ENCODE measurements at regions not wholly inside any gene's neighbourhood (a gene's known extent, or its start where the extent isn't known, plus 50 kb on each side); places are given as distances from the start of the nearest gene placed in this dataset.
"Not testable (repeated sequence)": the region's sequence is repeated elsewhere in the genome, so short reads cannot be mapped to it uniquely, and the experiment has no call there.

DNA sequence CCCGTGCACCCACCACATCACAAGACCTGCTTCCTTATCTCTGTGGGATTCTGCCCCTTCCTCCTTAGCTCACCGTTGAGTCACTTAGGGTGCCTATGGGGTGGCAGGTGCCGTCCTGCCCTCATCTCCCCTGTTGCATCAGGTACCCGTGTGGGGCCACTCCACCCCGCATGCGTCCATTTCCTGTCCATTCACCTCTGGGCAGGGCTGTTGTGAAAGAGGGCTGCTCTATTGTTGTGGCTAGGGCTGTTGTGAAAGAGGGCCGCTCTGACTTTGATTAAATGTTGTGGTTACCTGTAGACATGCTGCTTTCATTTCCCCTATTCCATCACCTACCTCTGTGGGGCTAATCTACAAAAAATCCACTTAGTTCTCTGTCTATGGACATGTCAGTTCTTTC, 68.3 kb downstream of the PNMA6F start:
- not testable (repeated sequence) for TF ChIP-seq EZH2 (IDR thresholded peaks at IDR 0.05; ENCODE audit: low read depth, low read length, severe bottlenecking); RBBP5 (IDR thresholded peaks at IDR 0.05; ENCODE audit: borderline replicate concordance, low read depth, low read length); POLR2A (IDR thresholded peaks at IDR 0.05; ENCODE audit: control extremely low read depth in 1 of 2, low read depth in 2 of 2, low read length in 2 of 2); PHF8 (conservative IDR thresholded peaks at IDR 0.05; ENCODE audit: low read depth, low read length); KDM1A (IDR thresholded peaks at IDR 0.05; ENCODE audit: borderline replicate concordance, low read length); RFX5 (IDR thresholded peaks at IDR 0.05; ENCODE audit: borderline replicate concordance, low read depth, low read length); CBX5 (IDR thresholded peaks at IDR 0.05; ENCODE audit: low read depth, low read length); BRCA1 (IDR thresholded peaks at IDR 0.05; ENCODE audit: low read depth, low read length); EP300 (IDR thresholded peaks at IDR 0.05; ENCODE audit: borderline replicate concordance in 1 of 2, low read depth in 2 of 2, low read length in 2 of 2); POLR2AphosphoS5 (IDR thresholded peaks at IDR 0.05; ENCODE audit: low read depth, low read length); ZNF274 (IDR thresholded peaks at IDR 0.05; ENCODE audit: borderline replicate concordance, extremely low read depth, low read length)
- TF ChIP-seq, protein P1, sequence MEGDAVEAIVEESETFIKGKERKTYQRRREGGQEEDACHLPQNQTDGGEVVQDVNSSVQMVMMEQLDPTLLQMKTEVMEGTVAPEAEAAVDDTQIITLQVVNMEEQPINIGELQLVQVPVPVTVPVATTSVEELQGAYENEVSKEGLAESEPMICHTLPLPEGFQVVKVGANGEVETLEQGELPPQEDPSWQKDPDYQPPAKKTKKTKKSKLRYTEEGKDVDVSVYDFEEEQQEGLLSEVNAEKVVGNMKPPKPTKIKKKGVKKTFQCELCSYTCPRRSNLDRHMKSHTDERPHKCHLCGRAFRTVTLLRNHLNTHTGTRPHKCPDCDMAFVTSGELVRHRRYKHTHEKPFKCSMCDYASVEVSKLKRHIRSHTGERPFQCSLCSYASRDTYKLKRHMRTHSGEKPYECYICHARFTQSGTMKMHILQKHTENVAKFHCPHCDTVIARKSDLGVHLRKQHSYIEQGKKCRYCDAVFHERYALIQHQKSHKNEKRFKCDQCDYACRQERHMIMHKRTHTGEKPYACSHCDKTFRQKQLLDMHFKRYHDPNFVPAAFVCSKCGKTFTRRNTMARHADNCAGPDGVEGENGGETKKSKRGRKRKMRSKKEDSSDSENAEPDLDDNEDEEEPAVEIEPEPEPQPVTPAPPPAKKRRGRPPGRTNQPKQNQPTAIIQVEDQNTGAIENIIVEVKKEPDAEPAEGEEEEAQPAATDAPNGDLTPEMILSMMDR (IDR thresholded peaks at IDR 0.05; ENCODE audit: control extremely low read depth in 1 of 3, insufficient read depth in 1 of 3, low read depth in 1 of 3, low read length in 3 of 3): not testable (repeated sequence)
- TF ChIP-seq, protein P2, sequence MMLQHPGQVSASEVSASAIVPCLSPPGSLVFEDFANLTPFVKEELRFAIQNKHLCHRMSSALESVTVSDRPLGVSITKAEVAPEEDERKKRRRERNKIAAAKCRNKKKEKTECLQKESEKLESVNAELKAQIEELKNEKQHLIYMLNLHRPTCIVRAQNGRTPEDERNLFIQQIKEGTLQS (IDR thresholded peaks at IDR 0.05; ENCODE audit: insufficient read depth, low read depth, low read length): not testable (repeated sequence)
- TF ChIP-seq, protein P3, sequence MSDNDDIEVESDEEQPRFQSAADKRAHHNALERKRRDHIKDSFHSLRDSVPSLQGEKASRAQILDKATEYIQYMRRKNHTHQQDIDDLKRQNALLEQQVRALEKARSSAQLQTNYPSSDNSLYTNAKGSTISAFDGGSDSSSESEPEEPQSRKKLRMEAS (IDR thresholded peaks at IDR 0.05): not testable (repeated sequence)

Measured in H1 (cell line).